HG03039 (cell line): ENCODE measurements at regions not wholly inside any gene's neighbourhood (a gene's known extent, or its start where the extent isn't known, plus 50 kb on each side); places are given as distances from the start of the nearest gene placed in this dataset.

Experiments used
- ATAC-seq: cut with Tn5 transposase; IDR thresholded peaks from one replicate; pipeline ENCODE4 v1.9.1; 2021; ENCODE audit warnings: mild to moderate bottlenecking, moderate library complexity; ENCODE audit not compliant: unreplicated experiment

DNA sequence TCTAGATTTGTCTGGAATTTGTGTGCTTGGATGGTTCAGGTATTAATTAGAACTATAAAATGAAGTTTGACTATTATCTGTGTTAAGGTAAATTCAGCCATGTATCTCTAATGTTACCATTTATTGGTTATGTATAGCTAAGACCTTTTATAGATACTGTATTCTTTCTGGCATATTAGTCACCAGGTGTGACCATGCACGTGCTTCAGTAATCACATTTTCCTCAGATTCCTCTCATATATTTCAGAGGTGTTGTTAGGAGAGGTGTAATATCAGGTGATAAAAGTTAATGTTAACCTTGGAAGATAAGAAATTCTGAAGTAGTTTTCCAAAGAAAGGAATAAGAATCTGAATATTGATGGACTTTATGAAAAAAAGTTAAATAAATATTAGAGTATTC is 194.5 kb upstream of the KHDRBS2 start:
- no peak for ATAC-seq

DNA sequence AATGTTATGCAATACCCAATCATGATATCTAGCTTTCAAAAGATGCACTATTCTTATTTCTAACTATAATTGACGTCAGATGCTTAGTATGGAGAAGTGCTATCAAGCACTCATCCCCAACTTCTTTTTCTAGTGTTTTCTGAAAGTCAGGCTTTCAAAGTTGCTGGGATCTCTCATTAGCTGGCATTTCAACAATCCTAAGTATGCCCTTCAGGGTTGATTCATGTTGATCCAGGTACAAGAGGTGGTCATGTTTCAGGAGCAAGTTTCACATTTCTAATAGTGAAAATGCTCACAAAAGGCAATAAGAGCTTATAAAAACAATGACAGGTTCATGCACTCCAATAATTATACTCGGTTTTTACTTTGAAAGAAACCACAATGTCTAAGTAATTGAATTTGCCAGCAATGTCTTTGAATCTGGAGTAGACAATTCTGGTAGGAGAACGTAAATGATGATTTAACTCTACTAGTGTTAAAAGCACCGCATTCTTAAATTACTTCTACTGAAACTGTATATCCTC is 193.7 kb upstream of the KHDRBS2 start:
- ATAC-seq = no peak

DNA sequence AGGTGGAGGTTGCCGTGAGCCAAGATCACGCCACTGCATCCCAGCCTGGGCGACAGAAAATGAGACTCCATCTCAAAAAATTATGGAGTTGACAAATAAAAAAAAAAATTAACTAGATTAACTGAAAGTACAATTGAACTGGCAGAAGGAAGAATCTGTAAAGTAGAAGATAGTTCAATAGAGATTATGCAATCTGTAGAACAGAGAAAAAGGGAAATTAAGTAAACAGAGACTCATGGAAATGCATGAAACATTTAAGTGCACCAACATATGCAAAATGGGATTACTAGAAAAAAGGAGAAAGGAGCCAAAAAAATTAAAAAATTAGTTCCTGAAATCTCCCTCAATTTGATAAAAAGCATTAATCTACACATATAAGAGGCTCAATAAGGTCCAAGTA is 188.8 kb upstream of the KHDRBS2 start:
- ATAC-seq = no peak

DNA sequence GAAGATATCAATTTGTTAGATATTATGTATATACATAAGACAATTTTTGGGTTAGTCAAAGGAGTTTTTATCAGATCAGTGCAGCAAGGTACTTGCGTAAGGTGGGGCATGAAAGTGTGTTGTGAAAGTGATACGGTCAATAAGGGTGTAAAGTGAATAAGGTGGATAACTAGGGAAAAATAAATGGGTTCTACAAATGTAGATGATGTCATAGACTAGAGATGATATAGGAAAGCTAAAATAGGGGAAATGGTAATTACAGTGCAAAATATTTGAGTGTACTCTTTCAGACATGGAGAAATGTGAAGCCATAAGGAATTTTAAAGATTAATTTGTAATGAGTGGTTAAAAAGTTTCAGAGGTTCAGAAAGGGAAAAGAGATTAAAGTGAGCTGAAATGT is 180.6 kb upstream of the KHDRBS2 start:
- ATAC-seq = no peak

DNA sequence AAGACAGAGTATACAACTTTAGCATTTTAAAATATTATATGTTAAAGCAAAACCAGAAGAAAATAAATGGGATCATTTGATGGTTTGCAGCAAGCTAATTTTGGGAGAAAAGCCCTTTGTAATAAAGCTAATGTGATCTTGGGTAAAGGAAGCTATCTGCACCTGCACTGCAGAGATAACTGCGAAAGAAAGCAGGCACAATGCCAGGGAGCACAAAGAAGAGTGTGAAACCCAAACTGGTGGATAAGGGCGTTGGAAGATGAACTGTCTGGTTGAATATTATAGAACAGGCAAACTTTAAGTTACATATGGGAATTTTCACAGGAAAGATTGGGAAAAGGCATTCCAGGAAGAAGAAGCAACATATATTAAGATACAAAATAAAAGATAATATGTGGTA is 179.2 kb upstream of the KHDRBS2 start:
- ATAC-seq = no peak

DNA sequence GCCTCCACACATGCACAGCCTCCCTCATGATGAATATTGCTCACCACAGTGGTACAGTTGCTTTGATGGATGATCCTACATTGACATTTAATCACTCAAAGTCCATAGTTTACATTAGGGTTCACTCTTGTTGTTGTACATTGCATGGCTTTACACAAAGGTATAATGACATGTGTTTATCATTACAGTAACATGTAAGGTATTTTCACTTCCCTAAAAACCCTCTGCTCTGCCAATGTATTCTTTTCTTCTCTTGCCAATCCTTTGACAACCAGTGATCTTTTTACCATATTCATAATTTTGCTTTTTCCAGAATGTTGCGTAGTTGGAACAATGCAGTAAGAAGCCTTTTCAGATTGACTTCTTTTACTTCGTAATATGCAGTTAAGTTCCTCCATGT is 166.6 kb upstream of the KHDRBS2 start:
- ATAC-seq = no peak

DNA sequence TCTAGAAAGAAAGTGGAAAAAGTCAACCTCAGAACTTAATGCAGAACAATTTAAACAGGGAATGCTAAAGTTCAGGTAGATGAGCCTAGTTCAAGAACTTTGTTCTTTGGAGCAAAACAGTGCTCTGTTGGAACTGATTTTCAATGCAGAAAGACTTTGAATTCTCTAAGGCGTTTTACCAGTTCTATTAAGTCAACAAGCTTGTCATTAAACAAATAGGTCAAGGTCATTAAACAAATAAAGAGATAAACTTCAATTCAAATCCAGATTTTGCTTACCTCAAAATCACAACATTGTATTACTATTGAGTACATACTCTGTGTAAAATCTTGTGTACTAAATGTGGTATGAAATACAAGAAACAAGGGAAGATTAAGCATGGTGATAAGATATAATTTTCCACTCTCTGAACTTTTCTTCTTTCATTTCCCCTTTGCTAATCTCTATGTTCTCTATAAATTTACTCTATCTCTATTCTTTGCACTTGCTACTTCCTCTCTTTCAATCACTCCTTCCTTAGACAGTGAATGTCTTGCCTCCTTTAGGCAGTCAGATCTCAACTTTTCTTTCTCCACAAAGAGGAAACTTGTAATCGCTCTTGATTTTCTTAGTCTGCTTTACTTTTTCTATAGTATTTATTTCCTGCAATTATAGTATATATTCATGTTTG is 160.8 kb upstream of the KHDRBS2 start:
- no peak for ATAC-seq

DNA sequence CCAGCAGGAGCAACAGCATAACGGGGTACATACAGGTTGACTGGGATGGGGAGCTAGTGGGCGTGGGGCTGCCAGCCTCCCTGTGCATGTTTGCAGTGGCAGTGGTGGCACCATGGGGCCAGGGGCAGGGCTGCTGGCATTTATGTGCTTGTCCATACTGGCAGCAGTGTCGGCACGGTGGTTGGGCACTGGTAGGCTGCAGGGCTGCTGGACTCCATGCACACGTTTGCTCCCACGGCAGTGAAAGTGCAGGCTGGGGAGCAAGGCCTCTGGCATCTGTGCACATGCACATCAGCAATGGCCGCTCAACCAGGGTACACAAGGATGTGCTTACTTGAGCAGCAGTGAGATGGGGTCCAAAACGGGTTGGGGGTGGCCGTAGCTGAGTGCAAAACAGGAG is 159.5 kb upstream of the KHDRBS2 start:
- no peak for ATAC-seq

DNA sequence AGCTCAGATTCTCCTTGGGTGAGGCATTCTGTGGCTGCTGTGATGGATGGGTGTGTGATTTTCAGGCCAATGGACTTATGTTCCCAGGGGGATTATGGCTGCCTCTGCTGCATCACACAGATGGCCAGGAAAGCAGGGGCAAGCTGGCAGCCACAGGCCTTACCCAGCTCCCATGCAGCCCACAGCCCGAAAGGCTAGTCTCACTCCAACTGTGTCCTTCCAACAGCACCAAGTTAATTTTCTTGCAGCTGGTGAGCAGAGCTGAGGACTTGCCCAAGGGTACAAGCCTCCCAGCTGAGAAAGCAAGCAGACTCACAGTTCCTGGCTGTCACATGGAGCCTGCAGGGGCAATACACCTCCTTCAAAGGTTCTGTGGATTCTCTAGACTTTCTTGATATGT is 155.2 kb upstream of the KHDRBS2 start:
- ATAC-seq = no peak

DNA sequence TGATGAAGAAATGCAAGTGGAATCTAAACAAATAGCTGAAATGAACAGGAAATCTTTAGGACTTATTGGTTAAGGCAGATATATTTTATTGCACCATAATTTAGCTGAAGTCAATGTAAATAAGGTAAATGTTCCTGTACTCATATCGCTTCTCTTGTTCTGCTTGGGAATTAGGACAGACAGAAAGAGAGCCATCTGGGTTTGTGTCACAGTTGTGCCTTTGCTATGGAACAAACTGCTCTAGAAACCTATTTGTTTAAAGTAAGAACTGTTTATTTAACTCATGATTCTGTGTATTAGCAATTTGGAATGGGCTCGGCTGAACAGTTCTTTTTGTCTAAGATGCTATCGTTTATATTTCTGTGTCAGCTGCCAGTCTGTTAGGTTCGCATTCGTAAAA is 143.8 kb upstream of the KHDRBS2 start:
- ATAC-seq = no peak

DNA sequence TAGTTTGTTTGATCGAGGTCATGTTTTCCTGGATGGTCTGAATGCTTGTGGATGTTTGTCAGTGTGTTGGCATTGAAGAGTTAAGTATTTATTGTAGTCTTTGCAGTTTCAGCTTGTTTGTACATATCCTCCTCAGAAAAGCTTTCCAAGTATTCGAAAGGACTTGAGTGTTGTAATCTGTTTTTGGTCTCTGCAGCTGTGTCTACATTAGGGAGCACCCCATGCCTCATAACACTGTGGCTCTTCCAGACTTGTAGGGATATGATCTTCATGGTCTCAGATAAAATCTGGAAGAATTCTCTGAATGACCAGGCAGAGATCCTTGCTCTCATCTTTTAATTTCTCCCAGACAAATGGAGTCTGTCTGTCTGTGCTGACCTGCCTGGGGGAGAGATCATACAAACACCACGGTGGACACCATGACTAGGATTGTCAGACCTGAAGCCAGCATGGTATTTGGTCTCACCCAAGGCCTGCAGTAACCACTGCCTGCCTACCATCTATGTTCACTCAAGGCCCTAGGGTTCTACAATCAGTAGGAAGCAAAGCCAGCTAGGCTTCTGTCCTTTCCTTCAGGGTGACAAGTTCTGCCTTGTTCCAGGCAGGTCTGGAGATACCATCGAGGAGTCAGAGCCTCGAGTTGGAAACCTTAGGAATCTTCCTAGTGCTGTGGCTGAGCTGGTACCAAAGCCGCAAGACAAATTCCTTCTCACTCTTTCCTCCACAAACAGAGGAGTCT is 114.7 kb upstream of the KHDRBS2 start:
- no peak for ATAC-seq

DNA sequence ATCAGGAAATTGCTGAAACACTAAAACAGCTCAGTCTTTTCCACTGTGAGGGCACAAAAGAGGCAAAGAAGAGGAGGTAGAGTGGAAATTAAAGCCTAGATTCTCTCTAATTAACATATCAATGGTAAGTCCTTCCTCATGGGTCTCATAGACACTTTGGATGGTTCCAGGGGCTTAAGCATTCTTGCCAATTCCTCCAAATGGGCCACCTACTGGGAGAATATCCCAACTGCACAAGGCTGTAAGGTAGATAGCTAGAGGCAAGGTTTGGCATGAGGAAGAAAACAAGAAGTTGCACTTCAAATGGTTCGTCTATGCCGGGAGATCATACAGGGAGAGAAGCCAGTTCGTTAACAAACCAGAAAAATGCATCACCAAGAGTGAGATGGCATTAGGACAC is 107.6 kb upstream of the KHDRBS2 start:
- ATAC-seq = no peak

DNA sequence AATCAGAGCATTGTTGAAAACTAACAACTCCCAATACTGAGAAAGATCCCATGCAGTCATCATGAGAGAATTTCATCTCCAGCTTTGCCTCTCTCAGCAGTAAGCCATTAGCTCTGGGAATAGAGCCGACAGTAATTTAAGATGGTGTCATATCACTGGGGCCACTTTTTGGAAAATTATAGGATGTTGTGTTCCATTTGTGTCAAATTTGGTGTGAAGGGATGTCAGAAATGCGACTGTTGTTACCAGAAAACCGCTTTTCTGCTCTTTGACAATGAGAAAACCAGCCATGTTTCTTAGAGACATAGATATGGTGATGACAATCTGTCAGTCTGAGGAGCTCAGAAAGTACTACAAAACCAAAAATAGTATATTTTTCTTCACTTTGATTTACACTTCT is 106.3 kb upstream of the KHDRBS2 start:
- no peak for ATAC-seq

DNA sequence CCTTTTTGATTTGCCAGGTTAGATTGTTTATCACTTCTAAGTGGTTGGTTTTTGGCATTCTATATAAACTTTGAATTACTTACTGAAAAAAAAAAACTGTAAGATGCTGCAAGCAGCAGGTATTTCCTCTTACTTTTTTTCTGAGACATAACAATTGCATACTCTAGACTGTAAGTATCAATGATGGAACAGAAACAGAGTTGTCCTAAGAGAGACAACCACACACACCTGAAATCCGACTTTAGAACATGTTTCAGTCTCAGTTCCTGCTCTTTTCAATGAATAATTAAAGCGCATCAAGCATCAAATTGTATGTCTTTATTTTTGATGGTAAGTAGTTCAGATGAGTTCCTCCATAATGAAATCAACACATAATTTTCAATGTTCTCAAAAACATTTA is 105.3 kb upstream of the KHDRBS2 start:
- no peak for ATAC-seq

DNA sequence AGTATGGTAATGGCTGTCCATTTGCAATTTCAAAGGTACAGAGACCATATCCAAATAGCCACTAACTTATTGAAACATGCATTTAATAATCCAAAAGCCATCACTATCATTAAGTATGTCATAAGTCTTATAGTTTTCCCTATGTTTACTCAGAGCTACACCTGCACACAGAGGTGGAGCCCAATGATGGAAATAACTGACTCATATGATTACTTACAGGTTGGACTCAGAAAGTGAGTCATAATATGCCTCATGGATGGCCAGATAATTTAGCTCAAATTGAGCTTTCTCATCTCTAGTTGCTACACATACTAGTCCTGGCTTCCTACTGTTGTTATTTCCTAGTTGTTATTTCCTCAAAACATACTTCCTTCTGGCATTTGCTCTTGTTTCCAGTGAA is 104.4 kb upstream of the KHDRBS2 start:
- no peak for ATAC-seq

DNA sequence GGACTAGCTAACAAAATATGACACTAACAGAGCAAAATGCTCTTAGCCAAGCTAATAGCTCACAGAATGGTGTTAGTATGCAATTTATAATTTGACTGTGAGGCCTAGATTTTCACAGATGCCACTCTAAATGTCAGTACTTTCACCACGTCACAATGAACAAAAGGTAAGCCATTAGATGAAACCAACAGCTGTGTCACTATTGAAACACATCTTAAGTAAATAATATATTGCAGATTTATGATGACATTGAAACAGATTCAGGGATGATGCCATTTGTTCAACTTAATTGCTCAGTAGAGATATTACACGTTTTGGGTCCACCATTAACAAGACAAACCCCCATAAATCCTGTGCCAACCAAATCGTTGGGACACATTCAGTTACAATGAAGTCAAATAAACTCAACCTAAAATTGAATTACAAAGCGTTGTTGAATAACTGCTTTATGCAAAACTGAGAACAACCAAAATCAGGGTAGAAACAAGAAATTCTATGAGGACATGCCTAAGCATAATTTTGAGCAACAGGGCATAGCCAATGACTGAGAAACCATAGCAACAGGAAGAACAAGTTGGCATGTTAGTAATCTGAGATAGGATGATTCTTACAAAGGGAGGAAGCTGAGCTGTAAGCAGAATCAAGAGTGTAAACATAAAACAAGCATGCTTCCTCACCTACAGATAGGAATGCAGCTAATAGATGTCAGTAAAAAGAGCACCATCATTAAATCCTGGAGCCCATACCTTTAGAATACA is 85.6 kb upstream of the KHDRBS2 start:
- ATAC-seq = no peak

DNA sequence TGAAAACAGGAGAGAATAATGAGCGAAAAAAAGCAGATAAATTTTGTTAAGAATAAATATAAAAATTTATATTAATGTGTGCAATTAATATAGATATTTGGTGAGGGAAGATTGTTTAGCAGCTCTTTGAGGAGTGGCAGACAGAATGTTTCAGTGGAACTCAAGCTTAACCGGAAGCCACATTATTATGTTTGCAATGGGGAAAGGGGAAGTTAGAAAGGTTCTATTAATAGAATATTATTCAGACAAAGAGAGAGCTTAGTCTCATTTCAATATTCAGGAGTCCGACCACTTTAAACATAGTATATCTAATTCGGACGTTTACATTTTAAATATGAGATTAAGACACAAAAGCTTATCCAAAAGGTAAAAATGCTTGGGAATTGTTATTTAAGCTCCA is 81.6 kb upstream of the KHDRBS2 start:
- ATAC-seq = peak; percentile 99

DNA sequence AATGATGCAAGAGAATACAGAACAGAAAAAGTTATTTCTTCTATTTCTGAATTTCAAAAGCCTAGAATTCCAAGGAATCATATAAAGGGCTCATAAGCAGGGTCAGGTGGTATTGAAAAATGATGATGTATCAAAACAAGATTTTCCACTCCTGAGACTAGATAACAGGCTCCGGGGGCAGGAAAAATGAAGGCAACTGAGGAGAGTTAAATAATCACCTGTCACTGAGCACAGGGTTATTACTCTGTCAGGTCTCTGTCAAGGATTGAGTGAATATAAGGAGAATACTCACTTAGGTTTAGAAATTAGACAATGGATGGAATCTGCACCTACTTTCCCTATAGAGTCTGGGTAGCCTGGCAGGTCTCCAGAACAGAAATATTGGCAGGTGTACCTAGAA is 76.1 kb upstream of the KHDRBS2 start:
- ATAC-seq = no peak

DNA sequence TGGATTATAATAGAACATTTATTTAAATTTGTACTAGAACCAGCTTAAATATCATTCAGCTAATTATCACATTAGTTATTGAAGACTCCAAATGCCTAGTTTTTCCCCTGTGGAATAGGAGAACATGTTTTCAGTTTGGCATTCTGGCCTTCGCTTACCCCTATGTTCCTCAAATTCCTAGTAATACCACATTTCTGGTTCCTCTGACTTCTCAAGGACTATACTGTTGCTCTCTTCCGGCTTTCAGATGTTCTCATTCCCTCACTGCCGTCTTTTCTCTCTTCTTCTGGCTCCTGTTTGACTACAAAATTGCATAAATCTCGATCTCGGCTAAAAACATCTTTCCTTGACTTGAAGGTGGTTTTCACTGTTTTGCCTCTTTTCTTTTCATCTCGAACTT is 71.8 kb upstream of the KHDRBS2 start:
- no peak for ATAC-seq

DNA sequence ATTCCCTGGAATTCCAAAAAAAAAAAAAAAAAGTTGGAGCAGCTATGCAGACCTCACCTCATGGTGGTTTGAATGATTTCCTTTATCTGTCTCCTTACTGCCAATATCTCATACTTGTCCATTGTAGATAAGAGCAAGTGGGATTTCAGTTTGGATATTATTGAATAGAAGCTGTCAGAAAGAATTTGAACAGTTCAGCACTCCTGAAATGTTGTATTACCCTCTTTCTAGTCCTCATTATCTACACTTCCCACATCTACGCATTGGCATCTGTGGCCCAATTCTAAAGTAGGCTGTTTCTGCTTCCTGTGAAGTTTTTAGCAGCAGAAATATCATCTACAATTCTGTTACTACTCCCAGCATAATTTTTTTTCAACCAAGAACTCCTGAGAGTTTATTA is 68.2 kb upstream of the KHDRBS2 start:
- ATAC-seq = no peak

DNA sequence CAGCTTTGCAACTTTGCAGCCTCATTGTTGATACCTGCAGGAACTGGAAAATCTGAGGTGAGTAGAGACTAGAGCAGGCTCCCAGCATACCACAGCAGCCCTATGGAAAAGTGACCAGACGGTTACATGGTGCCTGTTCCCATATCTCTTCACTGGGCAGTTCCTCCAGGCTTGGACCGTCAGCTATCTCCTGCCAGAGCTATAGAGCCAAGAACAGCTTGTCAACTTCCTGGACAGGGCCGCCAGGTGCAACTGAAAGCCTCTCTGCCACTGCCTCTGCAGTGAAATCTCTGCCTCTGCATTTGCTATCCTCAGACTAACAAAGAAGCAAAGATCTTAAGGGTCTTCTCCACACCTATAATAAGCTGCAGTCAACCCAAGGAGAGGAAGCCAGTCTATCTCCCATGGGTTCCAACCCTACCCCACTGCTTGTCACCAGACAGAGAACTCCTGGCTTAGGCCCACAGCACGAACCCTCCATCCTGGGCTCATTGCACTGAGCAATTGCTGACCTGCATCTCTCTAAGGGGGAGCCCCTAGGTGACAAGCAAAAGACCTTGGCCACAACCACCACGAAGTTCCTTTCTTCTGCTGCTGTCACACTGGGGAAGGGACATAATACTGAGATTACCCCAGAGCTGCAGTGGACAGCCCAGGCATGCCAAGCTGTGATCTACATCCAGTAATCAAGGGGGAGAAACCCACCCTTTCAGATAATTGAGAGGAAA is 60.1 kb upstream of the KHDRBS2 start:
- no peak for ATAC-seq
